ENCODE measurements at regions not wholly inside any gene's neighbourhood (a gene's known extent, or its start where the extent isn't known, plus 50 kb on each side); places are given as distances from the start of the nearest gene placed in this dataset.
"Not testable (repeated sequence)": the region's sequence is repeated elsewhere in the genome, so short reads cannot be mapped to it uniquely, and the experiment has no call there.

DNA sequence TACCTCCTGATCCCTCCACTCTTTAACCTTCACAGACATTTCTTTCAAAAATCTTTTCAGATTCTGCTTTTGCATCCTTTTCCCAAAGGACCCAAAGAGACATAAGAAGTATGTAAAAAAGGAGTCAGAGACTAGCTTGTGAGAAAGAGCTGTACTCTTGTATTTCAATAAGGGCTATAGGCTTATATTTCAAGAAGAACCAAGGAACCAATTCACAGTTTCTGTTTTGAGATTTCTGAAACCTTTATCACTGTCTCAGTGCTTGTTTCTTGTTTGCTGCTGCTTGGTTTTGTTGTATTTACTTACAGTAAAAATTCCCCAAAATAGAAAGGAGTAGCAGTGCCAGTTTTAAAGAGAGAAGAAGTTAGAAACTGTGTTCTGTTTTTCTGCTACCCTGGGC lies 461.6 kb upstream of the ID4 start:
- DNase-seq (no peak), ATAC-seq (ENCODE audit: poor library complexity) (no peak)
- intact Hi-C loops (cut with DNase I) = no loop called here

DNA sequence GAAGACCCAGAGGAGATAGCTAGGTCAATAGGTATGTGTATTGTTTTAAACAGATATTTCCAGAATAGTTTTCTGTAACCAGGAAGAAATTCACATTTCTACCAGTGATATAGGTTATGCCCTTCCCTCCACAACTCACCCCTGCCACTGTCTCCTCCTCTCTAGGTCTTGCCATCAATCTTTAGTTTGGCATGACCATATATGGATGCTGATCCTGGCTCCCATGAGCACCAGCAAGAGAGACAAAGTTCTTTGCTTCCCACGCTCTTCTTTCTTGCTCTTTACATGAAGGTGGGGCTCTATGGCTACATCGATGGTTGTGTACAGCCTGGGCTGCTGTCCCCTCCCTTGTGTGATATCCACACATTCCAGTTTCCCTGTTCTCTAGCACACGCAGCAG lies 459.4 kb upstream of the ID4 start:
- intact Hi-C loops (cut with DNase I) = no loop called here
- DNase-seq = no peak
- no peak for ATAC-seq (ENCODE audit: poor library complexity)

DNA sequence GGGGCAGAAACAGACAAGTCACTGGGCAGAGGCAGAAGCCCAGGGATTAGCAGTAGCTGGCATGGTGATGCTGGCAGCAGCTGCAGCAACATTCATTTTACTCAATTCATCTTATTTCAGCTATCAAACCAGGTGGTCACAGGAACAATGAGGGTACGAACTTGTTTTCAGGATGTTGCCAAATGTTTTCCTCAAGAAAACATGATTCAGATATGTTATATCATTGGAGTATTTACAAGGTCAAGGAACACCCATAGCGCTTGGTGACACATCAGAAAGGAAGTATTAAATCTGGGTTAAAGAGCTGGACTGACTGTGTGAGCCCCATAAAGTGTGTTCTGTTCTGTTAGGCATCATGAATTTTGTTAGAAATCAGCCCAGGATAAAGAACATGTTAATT lies 456.9 kb upstream of the ID4 start:
- intact Hi-C loops (cut with DNase I) = no loop called here
- no peak for DNase-seq
- no peak for ATAC-seq (ENCODE audit: poor library complexity)

DNA sequence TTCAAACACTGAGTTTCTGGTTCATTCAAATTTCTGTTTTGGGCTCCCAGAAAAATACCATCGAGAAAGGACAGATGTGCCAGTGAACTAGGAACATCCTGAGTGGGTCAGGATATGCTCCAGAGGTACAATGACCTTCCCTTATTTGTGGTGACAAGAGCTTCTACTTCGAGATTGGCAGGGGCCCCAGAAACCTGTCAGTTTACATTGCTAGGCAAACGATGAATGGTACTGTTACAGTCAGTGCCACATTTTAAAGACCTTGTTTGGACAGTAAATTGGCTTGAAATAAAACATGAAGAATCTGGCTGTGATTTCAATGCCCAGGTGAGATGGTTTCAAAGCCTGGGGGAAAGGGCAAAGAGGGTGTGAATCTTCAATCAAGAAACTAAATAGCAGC lies 454.5 kb upstream of the ID4 start:
- intact Hi-C loops (cut with DNase I) = no loop called here
- ATAC-seq (ENCODE audit: poor library complexity) (no peak), DNase-seq (no peak)

DNA sequence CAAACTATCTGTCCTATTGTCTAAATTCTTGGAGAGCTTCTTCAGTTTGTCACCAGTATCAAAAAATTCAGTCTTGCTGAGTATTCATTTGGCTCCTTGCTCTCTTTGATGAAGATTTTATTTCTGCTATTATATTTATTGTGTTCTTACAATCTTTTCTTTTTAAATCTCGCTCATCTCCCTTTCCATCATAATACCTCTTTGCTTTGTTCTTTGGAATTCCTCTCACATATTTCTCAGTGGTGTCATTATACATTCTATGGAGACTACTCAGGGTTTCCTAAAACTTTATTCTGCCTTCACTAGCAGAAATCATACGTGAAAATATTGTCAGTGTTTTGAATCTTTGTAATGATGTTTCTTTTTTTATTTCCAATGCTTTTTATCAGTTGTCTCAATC lies 445.2 kb upstream of the ID4 start:
- DNase-seq (no peak), ATAC-seq (ENCODE audit: poor library complexity) (no peak)
- intact Hi-C loops (cut with DNase I) = no loop called here

DNA sequence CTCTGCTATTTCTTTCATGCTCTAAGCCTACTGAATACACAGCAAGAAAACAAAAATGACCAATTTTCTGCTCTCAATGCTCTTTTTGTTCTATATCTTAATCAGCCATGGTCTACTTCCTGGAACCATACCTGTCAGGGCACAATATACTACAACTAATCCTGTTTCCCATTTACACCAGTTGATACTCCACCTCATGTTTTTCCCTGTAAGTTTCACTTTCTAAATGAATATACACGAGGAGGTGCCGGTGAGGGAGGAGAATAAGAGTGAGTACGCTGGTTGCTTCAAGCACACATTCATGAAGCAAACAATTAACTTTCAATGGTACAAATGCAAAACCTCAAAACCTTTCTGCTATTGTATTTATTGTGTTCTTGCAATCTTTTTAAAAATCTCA lies 443.1 kb upstream of the ID4 start:
- no peak for ATAC-seq (ENCODE audit: poor library complexity)
- intact Hi-C loops (cut with DNase I) = no loop called here
- no peak for DNase-seq

DNA sequence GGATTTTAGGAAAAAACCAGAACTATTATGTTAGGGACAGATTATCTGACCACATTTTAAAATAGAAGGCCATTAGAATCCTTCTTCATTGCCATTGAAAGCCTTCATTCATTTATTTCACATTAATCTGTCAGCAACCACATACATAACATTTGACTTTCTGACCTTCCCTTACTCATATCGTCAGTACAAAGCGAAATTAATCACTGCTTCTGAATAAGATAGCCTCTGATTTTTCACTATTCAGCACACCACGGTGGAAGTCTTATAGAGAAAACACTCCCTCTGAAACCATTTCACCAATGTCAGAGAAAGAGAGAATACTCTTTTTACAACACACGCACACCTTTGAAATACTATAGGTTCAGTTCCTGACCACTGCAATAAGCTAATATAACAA lies 442.5 kb upstream of the ID4 start:
- ATAC-seq (ENCODE audit: poor library complexity) = no peak
- intact Hi-C loops (cut with DNase I) = no loop called here
- DNase-seq = no peak

DNA sequence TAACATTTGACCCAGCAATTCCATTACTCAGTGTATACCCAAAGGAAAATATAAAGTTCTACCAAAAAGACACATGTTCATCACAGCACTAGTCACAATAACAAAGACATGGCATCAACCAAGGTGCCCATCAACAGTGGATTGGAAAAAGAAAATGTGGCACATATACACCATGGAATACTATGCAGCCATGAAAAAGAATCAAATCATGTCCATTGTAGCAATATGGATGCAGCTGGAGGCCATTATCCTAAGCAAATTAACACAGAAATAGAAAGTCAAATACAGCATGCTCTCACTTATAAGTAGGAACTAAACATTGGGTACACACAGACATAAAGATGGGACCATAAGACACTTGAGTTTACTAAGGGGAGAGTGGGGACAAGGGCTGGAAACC lies 441.9 kb upstream of the ID4 start:
- DNase-seq (no peak), ATAC-seq (ENCODE audit: poor library complexity) (no peak)
- intact Hi-C loops (cut with DNase I) = no loop called here

DNA sequence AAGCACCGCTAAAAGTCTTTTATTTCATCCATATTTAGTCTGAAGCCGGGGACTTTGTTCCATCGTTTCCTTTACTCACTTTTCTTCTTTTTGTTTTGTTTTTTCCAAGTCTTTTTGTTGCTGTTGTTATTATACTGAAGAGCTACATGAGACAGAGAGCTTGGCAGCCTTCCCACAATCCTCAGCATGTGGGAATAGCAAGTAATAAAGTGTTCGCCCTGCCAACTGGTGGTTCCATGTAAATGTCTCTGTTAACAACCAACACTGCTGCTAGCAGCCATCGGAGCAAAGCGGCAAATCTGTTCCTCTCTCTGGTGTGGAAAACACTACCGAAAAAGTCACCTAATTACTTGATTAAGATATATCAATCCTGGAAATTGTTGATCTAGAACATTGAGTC lies 437.8 kb upstream of the ID4 start:
- DNase-seq (no peak), ATAC-seq (ENCODE audit: poor library complexity) (no peak)
- intact Hi-C loops (cut with DNase I) = no loop called here

DNA sequence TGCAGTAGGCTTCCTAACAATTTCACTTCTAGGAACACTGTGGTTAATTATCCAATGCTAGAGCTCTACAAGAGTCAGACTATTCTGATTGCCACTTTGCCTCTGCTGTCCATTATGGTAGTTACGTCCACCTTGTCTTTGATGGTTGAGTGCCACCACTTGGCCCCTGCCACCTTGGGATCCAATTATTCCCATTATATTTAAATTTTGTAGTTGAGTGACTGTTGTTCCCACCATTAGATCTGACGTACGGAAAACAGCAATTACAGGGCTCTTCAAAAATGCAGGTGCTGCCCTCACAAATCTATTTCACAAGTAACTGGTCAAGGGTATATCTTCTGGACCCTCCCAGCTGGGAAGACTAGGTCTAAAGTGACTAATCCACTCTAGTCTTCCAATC lies 432.3 kb upstream of the ID4 start:
- ATAC-seq (ENCODE audit: poor library complexity); intact Hi-C loops (cut with DNase I); DNase-seq: not testable (repeated sequence)

DNA sequence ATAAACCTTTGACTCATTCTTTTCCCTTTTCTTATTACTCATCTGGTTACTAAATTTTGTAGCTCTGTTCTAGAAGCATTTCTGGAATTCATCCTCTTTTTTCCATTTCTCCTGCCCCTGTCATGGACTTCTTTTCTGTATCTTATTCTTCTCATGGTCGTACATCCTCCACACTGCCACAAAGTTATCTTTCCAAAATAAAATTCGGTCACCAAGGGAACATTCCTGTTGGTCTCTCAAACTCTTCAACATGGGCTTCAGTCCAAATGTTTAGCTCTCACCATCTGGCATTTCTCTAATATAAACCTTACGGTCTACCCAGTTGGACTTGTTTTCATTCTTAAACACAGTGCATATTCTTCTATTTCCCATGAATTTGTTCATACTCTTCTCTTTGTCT lies 428.8 kb upstream of the ID4 start:
- intact Hi-C loops (cut with DNase I) = no loop called here
- no peak for DNase-seq
- ATAC-seq (ENCODE audit: poor library complexity) = no peak

DNA sequence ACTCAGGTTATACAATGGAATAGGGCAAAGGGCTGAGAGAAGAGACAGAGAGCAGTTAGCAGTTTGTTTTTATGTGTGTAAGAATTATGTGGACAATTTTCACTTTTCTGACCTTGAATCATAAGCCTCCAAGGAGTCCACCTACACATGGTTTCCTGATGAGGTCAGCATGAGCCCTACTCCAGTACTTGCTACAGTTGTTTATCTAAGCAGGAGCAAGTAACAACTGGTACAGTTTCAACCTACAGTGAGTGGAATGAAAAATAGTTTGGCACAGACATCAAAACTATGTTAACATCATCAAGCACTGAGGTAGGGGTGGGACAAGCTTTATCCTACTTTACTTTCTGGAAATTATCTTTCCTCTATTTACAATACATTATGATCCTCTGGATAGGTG lies 426.7 kb upstream of the ID4 start:
- intact Hi-C loops (cut with DNase I) = no loop called here
- DNase-seq = no peak
- no peak for ATAC-seq (ENCODE audit: poor library complexity)

DNA sequence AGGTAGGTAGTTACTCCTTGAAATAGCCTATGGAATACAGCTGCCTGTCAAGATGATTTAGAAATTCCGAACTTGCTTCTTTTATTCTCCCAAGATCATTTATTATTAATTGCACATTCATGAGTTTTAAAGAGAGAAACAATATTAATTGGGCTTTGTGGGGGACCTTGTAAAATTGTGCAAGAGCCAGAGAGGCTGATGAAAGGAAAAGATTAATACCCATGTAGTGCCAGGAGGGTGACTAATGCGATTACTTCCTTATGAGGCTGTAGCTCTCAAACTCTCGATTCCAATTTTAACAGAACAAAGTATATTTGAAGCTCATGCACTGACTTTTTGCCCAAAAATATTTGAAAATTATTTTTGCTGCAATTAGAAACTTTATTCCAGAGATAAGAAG lies 423.8 kb upstream of the ID4 start:
- intact Hi-C loops (cut with DNase I) = no loop called here
- no peak for ATAC-seq (ENCODE audit: poor library complexity)
- no peak for DNase-seq

DNA sequence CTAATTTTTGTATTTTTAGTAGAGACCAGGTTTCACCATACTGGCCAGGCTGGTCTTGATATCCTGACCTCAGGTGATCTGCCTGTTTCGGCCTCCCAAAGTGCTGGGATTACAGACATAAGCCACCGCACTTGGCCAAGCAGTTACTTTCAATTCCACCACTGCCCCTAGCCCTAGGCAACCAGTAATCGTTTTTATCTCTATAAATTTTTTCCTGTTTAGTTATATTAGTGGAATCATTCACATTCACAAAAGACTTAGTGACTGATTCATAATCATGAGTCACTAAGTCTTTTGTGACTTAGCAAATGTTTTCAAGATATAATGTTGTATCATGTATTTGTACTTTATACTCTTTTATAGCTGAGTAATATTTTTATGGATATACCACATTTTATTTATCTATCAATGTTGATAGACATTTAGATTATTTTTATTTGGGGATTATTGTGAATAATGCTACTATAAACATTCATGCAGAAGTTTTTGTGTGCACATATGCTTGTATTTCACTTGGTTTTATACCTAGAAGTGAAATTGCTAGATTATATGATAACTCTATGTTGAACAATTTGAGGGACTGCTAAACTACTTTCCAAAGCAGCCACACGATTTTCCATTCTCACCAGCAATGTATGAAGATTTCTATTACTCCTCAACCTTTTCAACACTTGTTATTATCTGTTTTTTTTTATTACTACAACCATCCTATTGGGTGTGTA lies 421.4 kb upstream of the ID4 start:
- intact Hi-C loops (cut with DNase I) = no loop called here
- no peak for DNase-seq
- ATAC-seq (ENCODE audit: poor library complexity) = no peak

DNA sequence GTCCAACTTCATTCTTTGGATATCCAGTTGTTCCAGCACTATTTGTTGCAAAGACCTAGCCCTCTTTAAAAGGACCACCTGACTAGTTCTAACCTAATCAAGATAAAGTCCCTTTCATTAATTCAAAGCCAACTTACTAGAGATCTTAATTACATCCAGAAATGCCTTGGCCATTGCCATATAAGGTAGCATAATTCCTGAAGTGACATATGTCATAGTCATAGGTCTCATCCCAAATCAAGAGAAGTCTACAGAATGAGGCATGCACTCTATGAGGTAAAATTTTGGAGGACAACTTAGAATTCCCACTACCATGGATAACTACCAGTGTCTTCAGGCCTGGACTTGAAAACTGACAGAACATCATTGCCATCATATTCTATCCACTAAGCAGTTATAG lies 420.4 kb upstream of the ID4 start:
- intact Hi-C loops (cut with DNase I) = no loop called here
- DNase-seq (no peak), ATAC-seq (ENCODE audit: poor library complexity) (no peak)

DNA sequence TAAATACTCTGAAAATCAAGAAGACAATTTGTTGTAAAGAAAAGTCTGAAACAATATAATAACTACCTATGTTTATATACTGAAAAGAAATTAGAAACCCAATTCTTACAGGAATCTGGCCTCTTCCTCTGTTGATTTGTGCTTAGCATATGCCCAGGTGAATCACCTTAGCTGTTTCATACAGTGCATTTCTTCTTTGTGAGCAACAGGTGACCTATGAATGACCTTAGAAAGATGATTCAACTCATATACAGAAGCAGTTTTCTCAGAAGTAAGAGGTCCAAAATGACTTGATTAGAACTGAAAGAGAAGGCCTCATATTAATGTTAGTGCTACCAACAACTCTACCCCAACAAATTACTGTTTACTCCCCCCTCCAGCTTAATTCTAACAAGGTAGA lies 419.5 kb upstream of the ID4 start:
- DNase-seq (no peak), ATAC-seq (ENCODE audit: poor library complexity) (no peak)
- intact Hi-C loops (cut with DNase I) = no loop called here

DNA sequence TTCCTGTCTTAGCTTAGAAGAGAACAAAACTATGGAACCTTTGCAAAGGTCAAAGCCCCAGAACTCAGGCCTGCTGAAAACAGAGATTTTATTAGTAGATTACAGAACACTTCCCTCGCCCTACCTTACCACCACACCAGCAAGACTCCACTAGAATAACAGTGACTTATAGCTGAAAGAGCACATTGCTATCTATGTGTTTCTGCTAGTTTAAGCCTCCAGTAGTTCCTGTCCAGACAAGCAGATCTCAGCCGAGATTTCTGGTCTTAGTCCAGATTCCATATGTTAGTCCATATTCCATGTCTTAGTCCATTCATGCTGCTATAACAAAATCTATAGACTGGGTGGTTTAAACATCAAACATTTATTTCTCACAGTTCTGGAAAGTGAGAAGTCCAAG lies 412.3 kb upstream of the ID4 start:
- no peak for ATAC-seq (ENCODE audit: poor library complexity)
- DNase-seq = no peak
- intact Hi-C loops (cut with DNase I) = no loop called here

DNA sequence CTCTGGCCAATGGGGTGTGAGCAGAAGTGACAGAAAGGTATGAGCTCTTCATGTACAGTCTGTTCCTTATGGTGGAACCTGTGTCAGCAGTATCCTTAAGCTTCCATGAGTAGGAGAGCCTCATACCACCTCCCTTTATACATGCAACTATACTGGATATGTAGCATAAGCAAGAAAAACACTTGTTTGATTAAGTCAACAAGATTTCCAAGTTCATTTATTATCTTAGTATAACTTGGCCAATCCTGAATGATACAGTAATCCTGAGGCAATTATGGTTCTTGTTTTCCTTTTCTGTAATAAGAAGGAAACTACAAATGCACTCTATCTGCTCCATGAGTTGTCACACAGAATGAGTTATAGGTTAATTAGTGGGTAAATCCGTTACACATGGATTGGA lies 409.6 kb upstream of the ID4 start:
- DNase-seq (no peak), ATAC-seq (ENCODE audit: poor library complexity) (no peak)
- intact Hi-C loops (cut with DNase I) = no loop called here

DNA sequence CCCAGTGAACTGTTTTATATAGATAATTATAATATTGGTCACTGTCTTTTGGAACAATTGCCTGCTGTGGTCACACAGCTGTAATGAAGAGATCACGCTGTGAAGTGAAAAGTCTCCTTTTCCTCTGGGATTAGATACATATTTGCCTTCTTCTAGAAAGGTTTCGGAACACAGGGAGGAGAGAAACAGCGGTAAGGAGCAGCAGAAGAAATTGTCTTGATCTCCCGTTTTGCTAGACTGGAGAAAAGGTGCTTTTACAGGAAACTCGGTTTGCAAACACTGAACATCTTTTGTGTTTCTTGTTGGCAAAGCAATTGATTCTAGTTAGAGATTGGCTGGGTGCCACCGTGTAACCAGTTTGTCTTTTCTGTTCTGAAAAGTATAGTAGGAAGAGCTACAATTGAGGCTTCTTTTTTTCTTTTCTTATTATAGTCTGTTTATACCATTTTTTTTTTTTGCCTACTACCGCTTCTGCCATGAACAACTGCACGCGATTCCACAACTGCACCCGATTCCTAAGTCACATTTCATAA lies 404.1 kb upstream of the ID4 start:
- DNase-seq = no peak
- no peak for ATAC-seq (ENCODE audit: poor library complexity)
- intact Hi-C loops (cut with DNase I) = no loop called here

DNA sequence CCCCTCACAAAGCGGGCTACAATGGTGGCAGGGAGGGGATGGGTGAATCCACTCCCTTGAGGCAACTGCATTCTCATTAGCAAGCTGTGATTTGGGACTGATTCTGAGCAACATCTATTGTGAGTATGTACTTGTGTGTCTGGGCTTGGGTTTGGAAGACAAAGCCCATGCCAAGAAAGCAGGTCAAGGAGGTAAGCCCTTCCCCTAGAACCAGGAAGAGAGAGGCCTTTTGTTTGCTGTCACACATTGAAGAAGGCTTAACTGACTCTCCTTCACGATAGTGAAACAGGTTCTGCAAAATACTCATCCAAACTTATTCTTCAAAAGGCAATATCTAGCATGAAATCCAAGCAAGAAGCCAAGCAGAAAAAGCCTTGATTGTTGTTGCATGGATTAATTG lies 403.1 kb upstream of the ID4 start:
- DNase-seq (no peak), ATAC-seq (ENCODE audit: poor library complexity) (no peak)
- intact Hi-C loops (cut with DNase I) = no loop called here

DNA sequence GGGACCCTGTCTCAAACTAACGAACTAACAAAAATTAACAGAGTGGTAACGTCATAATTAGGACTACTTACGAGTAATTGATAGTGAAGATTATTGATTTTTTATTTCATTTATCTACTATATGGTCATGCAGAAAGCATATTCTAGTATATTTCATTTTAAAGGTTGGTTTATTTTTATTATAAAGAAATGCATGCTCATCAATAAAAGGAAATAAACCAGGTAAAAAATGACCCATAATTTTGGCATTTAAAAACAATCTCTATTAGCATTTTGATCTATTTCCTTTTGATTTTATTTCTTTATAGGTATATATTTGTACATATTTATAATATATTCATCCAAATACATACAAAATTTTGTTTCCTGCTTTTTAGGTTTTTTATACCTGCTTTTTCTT lies 401.4 kb upstream of the ID4 start:
- DNase-seq (no peak), ATAC-seq (ENCODE audit: poor library complexity) (no peak)
- intact Hi-C loops (cut with DNase I) = no loop called here
